ENCODE measurements at regions not wholly inside any gene's neighbourhood (a gene's known extent, or its start where the extent isn't known, plus 50 kb on each side); places are given as distances from the start of the nearest gene placed in this dataset.

DNA sequence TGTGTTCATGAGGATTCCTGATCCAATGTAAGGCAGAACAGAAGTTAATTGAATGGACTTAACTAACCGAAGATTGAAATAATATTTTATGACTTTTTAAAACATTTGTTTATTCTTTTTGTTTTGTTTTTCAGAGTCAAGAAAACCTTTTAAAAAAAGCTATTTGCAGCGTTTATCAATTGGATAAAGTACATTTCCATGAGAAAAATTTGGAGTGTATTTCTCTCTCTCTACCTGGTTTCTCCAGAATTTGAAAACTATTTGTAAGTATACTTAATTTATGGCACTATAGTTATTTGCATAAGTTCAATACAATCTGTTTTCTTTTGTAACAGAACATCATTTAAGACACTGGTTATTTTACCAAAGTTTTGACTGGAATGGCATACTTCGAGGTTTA lies 208.0 kb upstream of the UBL3 start:
- TF ChIP-seq, protein P1, sequence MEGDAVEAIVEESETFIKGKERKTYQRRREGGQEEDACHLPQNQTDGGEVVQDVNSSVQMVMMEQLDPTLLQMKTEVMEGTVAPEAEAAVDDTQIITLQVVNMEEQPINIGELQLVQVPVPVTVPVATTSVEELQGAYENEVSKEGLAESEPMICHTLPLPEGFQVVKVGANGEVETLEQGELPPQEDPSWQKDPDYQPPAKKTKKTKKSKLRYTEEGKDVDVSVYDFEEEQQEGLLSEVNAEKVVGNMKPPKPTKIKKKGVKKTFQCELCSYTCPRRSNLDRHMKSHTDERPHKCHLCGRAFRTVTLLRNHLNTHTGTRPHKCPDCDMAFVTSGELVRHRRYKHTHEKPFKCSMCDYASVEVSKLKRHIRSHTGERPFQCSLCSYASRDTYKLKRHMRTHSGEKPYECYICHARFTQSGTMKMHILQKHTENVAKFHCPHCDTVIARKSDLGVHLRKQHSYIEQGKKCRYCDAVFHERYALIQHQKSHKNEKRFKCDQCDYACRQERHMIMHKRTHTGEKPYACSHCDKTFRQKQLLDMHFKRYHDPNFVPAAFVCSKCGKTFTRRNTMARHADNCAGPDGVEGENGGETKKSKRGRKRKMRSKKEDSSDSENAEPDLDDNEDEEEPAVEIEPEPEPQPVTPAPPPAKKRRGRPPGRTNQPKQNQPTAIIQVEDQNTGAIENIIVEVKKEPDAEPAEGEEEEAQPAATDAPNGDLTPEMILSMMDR (IDR thresholded peaks at IDR 0.05; ENCODE audit: insufficient read depth, low read depth, low read length): no peak
- no peak for TF ChIP-seq EZH2 (IDR thresholded peaks at IDR 0.05; ENCODE audit: insufficient read depth, low read length)

Measured in astrocyte (in vitro differentiated cells and primary cell).